NOMO-1 treated with dmso at 0.1 percent for 144 hours (cell line): ENCODE measurements at regions not wholly inside any gene's neighbourhood (a gene's known extent, or its start where the extent isn't known, plus 50 kb on each side); places are given as distances from the start of the nearest gene placed in this dataset.
"Not testable (repeated sequence)": the region's sequence is repeated elsewhere in the genome, so short reads cannot be mapped to it uniquely, and the experiment has no call there.

Experiments
- DNase-seq: peaks from one replicate; lab custom pipeline; 2025; ENCODE audit not compliant: unreplicated experiment; lab: John Stamatoyannopoulos, UW

DNA sequence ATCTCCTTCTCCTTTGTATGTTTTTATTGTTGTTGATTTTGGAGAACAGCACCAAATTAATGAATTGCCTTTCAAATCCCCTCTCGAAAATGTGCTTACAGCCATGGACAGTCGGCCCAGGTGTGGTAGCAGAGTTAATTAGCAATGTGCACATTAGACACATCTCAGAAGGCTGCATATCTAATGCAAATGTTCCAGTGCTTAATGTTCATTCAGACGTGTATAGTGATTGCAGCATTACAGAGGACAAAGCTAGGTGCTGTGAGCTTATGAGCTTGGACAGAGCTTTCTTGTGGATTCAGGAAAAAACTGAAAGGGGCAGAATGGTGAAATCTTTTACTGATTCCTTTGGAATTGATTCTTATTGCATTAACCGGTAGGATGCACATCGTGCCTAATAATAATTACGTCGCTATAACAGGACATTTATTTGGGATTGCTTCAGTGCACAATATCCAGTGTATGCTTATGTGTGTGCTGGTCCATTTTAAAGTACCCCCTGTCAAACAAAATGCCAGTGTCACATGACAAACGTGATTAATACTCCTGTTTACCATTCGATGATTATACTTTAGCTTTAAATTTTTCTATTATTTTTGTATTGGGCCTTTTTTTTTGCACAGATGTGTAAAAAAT is 552.9 kb upstream of the EPHA5 start:
- no peak for DNase-seq

DNA sequence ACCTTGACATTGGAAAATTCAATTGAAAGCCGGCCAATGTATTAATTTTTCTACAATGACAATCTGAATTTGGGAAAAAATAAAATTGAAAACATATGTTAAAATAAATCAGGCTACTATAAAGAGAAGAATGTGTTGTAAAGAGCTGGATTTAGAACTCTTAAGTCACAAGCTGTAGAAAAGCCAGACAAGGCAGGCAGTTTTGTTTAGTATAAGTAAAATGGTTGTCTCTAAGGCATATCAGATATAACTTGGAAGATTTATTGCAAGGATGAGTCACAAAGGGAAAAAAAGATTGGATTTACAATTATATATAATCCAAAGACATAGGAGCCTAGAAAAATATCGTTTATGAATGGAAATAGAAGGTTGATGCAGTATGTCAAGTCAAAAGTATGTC is 549.1 kb upstream of the EPHA5 start:
- DNase-seq = no peak

GRCh38 chr4:66216252-66216651 is 546.0 kb upstream of the EPHA5 start:
- no peak for DNase-seq

DNA sequence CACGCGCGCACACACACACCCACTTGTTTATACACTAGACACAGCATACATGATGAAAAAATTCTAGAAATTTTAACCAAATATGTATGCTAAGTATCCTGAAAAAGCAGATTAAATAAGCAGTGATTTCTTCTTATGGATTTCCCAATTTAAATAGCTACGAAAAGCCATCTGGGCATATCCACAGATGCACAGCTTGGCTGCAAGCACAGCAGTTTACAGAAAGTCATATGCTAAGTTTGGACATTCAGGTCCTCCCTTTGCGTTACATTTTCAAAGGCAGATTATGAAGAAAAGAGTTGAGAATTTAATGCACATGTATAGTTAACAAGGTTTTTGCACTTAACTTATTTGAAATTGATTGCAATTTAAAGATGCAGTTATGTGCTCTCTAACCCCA is 542.2 kb upstream of the EPHA5 start:
- no peak for DNase-seq

- no peak for DNase-seq
These were observed 534.4 kb upstream of the EPHA5 start for GRCh38 chr4:66204534-66205247.

GRCh38 chr4:66202870-66203269 is 532.6 kb upstream of the EPHA5 start:
- no peak for DNase-seq

GRCh38 chr4:66197451-66197850 is 527.2 kb upstream of the EPHA5 start:
- DNase-seq = no peak

DNA sequence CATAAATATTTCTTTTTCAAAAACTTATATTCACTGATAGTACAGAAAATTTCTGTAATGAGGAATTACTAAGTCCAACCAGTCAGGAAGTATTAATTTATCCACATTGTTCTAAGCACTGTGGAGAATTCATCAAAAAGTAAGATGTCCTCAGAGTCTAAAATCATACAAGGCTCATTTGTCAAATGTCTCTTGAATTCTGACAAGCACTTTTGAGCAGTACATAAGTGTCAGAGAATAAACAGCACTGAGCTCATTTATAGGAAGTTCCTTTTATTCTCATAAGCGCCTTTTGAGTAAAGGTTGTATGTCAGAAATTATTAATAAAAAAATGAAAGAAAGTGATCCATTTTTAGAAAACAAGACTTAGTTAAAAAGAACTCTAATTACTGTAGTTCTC is 523.2 kb upstream of the EPHA5 start:
- no peak for DNase-seq

DNA sequence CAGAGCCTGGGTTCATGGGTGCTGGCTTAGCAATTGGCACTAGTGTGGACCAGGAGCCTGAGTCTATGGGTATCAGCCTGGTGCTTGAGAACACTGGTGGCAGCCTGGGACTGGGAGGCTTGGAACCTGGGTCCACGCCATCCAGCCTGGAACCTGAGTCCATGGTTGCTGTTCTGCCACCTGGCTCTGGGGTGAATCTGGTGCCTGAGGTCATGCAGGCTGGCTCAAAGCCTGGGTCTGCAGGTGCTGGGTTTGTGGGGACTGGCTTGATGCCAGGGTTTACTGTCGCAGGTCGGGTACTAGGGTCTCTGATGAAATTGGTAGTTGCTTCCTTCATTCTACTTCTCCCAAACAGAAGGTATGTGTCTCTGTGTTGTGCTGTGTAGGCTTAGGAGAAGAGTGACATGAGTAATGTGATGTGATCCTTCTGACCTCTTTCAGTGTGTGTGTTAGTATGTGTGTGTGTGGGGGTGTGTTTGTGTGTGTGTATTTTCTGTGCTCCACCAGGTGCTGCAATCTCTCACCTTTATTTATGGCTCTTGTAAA is 517.0 kb upstream of the EPHA5 start:
- DNase-seq = no peak

DNA sequence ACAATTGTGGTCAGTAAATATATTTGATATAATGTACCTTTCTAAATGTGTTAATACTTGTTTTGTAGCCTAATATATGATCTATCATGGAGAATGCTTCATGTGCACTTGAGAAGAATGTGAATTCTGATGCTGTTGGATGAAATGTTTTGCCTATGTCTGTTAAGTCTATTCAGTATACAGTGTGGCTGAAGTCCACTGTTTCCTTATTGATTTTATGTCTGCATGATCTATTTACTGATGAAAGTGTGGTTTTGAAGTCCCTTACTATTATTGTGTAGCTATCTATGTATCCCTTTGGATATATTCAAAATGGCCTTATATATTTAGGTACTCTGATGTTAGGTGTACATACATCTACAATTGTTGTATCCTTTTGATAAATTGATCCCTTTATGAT is 515.8 kb upstream of the EPHA5 start:
- DNase-seq = no peak

DNA sequence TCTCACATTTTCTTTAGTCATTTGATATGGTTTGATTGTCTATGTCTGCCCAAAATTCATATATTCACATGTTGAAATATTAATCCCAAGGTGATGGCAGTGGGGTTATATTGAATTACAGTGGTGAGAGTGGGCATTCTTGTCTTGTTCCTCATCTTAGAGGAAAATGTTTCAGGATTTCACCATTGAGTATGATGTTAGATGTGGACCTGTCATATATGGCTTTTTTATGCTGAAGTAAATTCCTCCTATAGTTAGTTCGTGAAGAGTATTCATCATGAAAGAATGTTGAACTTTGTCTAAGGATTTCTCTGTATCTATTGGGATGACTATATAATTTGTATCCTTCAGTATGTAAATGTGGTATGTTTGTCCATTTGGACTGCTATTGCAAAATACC is 512.3 kb upstream of the EPHA5 start:
- no peak for DNase-seq

DNA sequence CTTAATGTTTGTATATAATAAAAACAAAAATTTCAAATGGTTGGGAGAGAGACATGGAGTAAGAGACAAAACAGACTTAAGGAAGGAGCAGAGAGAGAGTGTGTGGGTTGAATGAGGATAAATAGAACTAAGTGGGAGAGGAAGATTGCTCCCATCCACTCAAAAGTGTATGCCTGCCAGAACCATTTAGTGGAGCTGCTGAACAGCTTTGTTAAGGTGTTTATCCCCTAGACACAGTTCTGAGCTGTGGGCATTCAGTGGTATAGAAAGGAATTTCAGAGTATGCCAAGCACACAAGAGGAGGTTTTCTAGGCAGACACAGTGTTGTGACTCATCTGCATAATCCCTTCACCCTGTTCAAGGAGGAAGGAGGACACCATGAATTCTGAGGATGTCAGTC is 508.6 kb upstream of the EPHA5 start:
- DNase-seq = no peak

GRCh38 chr4:66169341-66169740 is 499.1 kb upstream of the EPHA5 start:
- no peak for DNase-seq

- no peak for DNase-seq
These were observed 494.6 kb upstream of the EPHA5 start for GRCh38 chr4:66164869-66165268.

DNA sequence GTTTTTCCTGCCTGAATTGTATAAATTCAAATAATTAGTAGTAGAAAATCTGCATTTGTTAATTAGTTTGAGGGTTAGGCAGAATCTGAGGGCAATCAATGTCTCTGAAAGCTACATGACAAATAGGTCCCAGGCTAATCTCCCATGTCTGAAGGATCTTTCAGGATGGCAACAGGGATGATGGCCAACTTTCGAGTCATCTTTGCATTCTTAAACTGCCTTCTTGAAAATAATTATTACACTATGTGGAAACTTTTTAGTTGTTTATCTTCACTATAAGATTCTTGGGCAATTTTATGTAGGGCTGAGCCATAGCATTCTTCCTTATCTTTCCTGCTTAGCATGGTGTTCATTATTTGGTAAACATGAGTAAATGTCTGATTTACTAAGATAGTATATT is 490.3 kb upstream of the EPHA5 start:
- no peak for DNase-seq

DNA sequence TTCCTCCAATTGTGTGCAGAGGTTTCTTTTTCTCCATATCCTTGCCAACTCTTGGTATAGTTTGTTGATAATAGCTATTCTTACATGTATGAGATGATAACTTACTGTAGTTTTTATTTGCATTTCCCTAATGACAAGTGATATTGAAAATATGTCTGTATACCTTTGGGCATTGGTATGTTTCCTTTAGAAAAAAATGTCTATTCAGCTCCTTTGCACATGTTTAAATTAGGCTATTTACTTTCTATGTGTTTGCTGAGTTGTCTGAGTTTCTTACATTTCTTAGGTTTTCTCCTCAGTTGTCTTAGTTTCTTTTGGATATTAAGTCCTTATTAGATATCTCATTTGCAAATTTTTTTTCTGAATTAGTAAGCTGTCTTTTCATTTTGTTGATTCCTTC is 487.3 kb upstream of the EPHA5 start:
- no peak for DNase-seq

GRCh38 chr4:66130042-66130441 is 459.8 kb upstream of the EPHA5 start:
- DNase-seq = no peak

DNA sequence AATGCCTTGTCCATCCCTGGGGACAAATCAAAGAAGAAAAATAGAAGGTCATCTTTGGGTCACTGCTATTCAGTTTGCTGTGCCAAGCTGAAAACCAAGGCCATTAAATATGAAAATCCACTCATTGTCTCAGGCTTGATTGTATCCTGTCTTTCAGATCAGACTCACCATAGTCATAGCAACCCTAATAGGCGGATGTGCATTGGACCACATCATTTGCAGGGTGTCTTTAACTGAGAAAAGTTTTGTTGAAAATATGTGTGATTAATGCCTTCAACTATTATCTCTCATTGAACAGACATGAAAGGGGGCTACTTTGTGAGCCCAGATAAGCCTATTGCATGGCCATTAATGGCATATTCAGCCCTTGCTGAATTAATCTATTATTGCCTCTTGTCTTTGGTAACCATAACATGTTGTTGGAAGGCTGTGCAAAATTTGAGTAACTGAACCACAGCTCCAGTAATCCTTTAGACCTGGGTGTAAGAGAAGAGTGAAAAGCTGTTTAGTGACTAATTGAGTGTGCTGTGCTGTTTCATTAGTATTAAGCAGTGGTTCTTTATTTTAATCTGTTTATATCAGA is 453.6 kb upstream of the EPHA5 start:
- no peak for DNase-seq

- no peak for DNase-seq
These were observed 452.9 kb upstream of the EPHA5 start for GRCh38 chr4:66123190-66123589.

GRCh38 chr4:66115231-66115630 is 444.9 kb upstream of the EPHA5 start:
- not testable (repeated sequence) for DNase-seq

- DNase-seq = no peak
These were observed 438.6 kb upstream of the EPHA5 start for GRCh38 chr4:66108898-66109297.

- no peak for DNase-seq
These were observed 426.9 kb upstream of the EPHA5 start for GRCh38 chr4:66097218-66097617.
